IPS DF 19.7 (cell line): ENCODE measurements at regions not wholly inside any gene's neighbourhood (a gene's known extent, or its start where the extent isn't known, plus 50 kb on each side); places are given as distances from the start of the nearest gene placed in this dataset.

Source experiments
- DNase-seq: peaks from one replicate; pipeline ENCODE4 v3.0.0-alpha.2; 2013; ENCODE audit warnings: low read depth, low spot score

DNA sequence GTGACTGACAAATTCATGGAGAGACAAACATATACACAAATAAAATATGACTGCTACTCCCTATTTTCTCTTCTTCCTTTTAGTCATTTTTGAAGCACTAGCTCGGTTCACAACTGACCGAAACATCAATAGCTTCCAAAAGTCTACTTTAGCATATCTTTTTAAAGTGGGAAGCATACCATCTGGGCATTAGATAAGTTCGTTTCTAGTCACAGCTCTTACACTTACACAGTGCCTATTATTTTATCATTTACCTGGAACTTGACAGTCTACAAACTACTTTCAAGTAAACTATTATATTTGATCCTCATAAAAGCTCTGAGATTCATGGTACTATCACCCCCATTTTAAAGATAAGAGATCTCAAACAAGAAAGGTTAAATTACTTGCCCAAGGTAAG, 458.5 kb downstream of the LMO7 start:
- no peak for DNase-seq

DNA sequence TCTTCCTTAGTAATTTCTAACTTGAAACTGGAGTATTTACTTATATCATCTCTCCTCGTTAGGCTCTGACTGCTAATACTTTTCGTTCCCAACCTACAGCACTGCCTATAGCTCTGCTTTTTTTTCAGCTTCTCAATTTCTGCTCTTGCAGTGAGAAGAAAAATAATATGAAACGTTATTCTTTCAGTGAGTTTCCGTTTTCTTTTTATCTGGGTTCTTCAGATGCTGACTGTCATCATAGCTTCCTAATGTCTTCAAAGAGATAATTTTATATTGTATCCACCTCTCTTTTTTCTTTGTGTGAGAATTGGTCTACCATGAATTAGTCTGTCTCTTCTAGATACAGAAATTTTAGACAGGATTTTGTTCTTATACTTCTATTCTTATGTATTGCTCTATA, 454.9 kb downstream of the LMO7 start:
- DNase-seq, result no peak

DNA sequence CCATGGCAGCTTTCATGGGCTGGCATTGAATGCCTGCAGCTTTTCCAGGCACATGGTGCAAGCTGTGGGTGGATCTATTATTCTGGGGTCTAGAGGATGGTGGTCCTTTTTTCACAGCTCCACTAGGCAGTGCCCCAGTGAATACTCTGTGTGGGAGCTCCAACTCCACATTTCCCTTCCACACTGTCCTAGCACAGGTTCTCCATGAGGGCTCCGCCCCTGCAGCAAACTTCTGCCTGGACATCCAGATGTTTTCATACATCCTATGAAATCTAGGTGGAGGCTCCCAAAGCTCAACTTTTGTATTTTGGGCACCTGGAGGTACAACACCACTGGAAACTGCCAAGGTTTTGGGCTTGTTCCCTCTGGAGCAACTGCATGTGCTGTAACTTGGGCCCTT, 450.6 kb downstream of the LMO7 start:
- no peak for DNase-seq

DNA sequence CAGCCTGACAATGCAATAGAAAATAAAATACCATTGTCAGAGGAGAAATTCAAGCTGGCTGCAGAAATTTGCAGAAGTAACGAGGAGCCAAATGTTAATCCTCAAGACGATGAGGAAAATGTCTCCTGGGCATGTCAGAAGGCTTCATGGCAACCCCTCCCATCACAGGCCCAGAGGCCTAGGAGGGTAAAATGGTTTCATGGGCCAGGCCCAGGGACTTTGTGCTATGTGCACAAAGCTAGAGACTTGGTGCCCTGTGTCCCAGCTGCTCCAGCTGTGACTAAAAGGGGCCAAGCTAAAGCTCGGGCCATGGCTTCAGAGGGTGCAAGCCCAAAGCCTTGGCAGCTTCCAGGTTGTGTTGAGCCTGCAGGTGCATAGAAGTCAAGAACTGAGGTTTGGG, 431.7 kb downstream of the LMO7 start:
- DNase-seq, result no peak

DNA sequence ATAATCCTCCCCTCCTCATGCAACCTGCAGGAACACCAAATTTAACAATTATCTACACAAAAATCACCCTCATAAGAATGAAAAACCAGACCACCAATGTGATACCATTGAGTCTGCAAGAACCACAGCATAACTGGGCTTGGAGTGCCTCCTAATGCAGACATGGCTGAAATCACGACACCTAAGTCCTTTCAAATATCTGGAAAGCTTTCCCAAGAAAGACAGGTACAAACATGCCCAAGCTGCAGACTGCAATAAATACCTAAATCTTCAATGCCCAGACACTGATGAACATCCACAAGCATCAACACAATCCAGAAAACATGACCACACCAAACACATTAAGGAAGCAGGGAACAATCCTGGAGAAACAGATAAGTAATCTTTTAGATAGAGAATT, 417.1 kb downstream of the LMO7 start:
- no peak for DNase-seq

DNA sequence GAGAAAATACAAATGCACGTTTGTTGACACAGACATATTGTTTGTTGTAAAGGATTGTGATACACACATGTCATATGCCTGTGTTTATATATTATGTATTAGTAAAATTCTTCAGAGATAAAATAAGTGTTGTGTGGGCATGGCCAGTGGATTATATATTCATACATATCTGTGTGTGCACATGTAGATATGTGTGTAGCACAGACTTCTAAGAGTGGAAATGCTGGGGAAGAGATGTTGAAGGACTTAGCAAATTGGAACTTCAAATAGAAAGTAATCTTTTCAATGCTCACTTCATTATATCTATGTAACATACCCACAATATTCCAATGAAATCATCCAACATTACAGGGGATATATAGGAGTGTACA, 413.2 kb downstream of the LMO7 start:
- DNase-seq, result no peak

DNA sequence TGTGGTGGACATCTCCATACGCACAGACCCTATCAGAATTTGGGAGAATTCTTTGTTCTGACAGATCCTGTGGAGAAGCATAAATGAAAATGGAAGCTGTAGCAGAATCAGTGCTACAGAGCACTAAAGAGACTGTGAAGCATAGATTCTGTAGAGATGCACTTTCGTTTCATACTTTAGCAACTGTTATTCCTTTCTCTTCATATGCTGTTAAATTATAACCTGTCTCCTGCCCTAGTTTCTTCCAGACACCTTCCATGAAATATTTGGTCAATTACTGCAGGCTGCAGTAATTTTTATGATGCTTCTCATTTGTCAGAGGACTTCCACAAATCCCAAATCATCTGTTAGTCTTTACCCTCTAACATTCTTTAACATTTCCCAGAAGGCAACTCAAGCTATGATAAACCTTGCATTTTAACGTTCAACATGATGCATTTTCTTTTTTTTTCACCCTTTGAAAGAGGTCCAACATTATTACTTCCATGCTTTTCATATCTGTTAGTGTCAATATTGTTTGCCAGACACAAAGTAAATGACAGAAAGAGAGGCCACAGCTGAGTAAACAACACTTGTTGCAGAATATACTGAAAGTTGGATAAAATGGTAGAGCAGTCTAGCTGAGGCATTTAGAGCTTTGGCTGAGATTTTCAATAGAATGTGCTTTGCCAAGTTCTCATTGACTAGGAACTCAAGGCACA, 412.7 kb downstream of the LMO7 start:
- no peak for DNase-seq

DNA sequence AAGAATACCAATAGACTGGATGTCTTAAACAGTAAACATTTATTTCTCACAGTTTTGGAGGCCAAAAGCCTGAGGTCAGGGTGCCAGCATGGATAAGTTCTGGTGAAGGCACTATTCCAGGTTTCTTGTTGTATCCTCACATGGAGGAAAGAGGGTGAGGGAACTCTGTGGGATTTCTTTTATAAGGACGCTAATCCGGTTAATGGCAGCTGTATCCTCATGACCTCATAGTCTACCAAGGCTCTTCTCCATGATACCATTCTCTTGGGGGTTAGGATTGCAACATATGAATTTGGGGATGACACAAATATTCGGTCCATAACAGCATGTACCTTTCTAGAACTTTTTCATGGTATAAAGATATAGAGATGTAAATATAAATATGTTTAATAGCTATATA, 412.0 kb downstream of the LMO7 start:
- DNase-seq, result no peak

DNA sequence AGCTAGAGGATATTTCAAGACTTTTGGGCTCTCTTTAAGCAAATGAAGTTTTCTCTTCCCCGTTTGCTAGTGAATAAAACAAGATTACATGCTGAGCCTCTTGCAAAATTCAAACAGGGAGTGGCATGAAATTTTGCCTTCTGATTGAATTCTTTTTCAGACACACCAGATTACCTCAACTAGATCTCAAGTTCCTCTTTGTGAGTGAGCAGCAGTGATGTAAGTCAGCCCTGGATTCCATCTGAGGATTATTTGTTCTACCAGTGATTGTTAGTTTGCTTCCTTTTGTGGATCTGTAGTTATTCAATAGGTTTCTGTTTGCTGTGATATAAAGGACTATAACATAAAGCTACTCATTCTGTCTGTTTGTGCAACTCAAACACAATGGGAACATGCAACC, 407.7 kb downstream of the LMO7 start:
- no peak for DNase-seq

DNA sequence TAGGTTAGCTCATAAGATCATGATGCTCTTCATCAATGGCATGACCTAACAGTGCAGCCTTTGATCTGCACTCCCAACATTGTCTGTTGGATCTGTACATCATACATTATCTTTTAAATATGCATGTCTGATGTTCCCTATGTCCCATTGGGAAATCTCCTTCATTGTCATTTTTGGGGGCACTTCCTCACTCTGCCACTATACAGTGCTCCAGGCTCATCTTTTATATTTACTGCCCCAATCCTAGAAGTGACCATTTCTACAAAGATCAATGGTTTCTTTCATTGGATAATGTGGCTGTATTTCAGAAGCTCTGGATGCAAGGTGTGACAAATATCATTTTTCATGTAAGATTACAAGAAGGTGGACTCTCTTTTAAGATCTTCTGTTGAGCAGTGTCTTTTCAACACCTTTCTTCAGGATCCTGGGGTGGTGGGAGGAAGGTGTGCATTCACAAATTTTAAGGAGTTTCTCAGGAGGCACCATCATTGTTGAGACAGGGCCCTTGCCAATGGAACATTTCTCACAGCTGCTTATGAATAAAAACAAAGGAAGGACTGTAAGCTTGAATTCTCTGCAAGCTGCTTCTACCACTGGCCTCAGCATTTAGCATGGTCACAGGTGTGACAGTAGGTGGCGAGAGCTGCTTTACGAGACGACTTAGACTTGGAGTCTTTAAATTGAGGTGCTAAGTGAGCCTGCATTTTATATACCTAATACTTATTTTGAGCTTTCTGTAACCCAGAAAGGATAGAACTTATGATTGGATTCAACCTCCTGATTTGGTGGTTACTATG, 403.0 kb downstream of the LMO7 start:
- no peak for DNase-seq

DNA sequence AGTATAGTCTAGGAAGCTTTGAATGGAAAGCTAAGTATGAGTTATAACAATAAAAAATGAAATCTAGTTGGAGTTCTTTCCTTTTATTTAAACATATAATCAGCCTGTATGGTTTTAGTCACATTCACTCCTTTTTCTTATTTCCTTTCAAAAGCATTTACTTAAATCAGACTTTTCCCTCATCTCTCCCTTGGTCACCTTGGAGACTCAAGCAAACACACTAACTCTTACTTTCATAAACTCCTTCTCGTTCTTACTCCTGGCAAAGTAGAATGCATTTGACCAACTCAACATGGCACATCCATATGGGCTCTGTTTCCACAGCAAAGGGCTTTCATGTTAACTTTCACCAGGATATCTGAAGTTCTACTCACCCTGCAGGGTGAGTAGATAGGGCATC, 400.0 kb downstream of the LMO7 start:
- DNase-seq, result no peak

DNA sequence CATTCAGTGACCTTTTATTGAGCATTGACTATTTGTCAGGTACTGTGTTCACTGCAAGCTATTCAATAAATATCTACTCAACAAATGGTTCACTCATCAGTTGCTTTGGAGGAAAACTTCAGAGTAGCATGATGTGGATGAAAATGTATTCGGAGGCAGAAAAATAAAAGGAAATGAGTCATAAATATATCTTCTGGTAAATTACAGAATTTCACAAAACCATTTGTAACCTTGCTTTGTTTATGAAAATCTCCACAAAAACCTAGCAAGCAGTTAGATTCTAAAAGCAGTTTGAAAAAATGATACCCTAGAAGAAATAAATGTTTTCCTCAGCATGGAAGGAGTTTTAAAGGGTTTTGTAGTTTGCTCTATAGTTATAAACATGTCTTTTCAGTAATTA, 399.6 kb downstream of the LMO7 start:
- DNase-seq, result no peak

DNA sequence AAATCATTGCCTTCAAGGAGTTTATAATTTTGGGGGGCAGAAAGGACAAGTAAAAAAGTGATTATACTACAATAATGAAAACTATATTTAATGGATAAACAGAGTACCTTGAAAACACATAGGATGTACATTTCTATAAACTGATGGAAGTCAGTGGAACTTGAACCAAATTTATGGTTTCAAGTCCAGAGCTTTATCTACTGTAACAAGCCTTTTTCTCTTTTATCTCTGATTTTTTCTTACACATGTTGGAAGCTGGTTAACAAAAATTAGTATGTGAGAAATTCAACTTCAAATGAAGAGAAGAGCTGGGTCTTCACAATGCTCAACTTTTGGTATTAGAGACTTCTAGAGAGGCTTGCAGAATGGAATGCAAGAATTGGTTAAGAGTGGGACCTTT, 393.6 kb downstream of the LMO7 start:
- DNase-seq, result no peak

DNA sequence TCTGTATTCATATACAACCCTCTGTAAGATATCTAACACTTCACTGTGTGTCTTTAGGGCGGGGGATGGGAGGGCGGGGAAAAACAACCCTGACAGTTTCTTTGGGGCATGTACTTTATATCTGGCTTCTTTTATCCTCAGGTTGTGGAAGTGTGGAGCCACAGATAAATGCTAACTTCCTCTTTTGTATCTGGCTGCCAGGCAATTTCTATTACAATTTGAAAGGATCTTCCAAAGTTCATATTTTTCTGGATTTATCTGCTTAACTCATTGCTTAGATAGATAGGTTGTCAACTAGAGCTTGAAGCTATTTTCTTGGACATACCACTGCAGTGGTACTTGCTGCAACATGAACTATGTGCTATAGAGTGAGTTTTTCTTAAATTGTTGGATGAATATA, 393.0 kb downstream of the LMO7 start:
- no peak for DNase-seq

DNA sequence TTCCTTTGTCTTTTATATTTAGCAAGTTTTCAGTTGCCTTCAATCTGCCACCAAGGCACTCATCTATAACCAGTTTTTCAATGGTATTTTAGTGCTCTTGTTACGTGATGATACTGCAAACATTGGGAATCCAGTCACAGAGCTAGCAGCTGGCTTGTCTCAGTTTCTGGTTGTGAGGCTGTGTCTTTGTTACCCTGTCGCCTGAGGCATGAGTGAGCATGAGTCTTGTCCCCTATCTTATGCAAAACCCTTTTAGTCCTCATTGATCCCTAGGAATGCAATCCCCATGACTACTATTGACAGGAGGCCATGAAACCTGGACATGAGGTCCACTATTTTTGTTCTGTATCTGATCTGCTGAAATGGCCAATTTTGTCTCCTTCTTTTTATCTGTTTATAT, 391.0 kb downstream of the LMO7 start:
- no peak for DNase-seq

DNA sequence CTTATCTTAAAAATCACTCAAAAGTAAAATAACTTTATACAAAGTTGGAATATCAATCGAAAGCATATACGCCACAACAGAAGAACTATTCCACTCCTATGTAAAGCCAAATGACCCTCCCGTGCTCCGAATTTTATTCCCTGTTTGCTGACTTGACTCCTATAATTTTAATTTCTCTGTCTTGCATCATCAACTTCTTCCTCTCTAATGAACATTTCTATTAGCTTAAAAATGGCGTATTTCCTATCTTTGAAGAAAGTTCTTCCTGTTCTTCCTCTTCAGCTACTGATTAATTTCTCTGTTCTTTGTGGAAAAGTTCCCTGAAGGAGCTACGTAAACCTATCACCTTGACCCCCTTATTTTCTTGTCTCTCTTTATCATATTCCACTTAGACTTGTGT, 389.3 kb downstream of the LMO7 start:
- no peak for DNase-seq

DNA sequence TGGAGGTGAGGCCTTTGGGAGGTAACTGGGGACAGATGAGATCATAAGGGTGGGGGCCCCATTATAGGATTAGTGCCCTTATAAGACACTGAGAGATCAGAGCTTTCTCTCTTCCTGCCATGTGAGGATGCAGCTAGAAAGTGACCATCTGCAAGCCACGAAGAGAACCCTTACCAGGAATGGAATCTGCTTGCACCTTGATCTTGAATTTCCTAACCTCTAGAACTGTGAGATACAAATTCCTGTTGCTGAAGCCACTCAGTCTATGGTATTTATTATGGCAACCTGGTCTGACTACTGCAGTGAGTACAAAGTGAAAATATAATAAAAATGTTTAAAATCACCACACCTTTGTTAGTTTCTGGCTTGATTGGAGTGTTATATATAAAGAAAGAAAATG, 388.0 kb downstream of the LMO7 start:
- no peak for DNase-seq

DNA sequence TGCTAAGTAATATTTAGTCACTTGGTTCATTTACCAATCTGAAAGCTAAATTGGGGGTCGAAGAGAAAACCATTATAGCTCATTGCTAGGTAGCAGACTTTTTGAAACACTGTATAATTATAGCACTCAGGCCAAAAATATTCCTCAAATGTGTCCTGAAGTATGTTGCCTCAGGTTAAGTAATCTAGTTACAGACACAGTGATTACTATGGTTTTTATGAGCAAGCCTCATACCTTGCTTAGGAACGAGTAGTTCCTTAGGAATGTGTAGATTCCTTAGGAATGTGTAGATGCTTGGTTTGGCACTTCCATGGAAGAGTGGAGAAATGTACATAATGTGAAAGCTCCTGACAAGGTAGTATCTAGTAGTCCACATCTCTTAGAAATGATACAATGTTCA, 387.5 kb downstream of the LMO7 start:
- no peak for DNase-seq

DNA sequence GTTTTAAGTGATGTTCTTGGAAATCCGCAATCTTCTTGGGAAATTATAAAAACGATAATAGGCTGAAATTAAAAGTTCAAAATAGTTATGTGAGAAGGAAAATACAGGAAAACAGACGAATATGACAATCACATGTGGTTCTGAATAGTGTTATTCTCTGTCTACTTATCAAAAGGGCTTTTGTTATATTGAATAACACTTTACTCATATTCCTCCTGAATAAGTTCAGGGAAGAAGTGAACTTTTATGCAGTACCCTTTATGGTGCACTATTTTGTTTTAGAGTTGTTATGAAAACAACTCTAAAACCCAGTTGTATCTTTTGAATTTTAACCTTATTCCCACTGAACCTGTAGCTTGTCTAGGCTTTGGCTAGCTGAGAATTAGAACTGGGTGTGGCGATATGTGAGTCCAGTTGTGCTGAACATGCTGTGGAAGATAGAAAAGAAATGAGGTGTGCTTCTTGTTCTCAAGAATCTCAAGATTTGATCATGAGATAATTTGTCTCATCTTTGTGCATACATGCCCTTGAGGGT, 384.4 kb downstream of the LMO7 start:
- DNase-seq, result no peak

DNA sequence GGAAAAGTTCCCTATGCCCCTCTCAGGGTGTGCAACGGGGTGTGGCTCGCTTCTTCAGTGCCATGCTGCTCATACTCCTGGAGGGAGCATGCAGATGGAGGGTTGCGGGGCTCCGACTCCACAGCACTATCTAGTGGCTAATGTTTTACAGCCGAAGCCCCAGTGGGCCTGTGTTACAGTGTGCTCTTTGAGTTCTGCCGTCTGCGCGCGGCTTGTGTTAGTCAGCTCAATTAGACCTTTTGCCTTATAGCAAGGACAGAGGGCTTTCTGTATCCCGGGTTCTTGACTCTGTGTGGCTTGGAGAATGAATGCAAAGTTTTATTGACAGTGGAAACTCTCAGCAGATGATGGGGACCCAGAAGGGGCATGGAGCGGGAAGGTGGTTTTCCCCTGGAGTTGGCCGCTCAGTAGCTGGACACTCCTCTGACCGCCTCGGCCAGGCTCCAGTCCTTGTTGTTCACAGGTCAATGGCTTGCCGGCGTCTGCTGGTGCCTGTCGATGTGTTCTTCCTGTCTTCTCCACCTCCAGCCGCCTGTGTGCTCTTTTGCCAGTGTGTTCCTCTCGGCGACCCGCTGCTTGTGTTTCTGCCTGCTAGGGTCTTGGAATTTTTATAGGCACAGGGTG, 383.4 kb downstream of the LMO7 start:
- DNase-seq, result no peak

DNA sequence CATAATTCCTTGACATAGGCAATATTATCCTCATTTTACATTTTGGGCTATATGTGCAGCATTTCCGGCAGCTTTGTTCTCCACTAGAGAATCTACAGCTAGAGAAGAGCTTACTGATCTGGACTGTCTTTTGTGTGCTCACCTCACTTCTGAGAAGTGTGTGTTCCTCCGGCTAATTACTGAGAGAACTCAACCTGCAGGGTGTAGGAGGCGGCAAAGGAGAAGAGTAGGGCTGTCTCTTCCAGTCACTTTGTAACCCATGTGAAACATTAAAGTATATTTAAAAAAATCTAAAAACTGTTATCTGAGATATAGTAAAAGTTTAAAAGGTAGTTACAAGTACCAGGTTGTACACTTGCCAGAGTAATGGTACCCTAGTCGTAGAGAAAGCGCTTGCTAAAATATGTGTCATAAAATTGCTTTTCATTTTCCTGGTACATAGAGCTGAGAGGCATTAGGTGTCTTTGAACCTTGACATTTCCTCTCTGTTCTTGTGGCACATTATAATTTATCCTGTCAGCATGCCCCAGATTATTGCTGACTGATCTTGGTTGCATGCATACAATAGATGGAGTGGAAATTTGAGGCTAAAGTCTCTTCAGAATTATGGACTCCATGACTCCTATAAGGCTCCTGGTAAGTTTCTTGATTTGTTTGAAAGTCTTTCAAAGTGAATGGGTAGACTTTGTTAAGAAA, 381.9 kb downstream of the LMO7 start:
- no peak for DNase-seq

DNA sequence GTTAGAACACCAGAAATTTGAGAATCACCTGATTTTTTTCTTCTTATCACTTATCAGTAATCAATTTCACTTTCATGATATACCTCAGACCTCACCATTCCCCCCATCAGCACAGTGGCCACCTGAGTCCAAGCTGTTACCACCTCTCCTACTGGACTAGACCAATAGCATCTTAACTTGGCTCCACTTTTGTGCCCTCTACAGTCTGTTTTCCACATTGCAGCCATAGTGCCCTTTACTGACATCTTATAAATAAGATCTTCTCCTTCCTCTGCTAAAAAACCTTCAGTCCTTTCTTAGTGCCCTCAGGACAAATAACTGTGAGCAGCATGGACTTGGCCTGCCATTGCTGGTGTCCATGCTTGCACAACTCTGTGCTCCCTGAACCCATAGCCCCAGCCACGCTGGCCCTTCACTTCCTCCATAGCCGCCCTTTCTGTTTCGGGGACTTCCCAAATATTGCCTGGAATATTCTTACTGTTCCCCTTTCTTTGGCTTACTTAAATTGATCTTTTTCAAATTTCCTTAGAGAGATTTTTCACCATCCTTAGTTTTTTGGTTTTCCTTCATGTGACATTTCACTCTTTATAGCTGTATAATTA, 380.8 kb downstream of the LMO7 start:
- no peak for DNase-seq
